ENCODE measurements at regions not wholly inside any gene's neighbourhood (a gene's known extent, or its start where the extent isn't known, plus 50 kb on each side); places are given as distances from the start of the nearest gene placed in this dataset.
"Not testable (repeated sequence)": the region's sequence is repeated elsewhere in the genome, so short reads cannot be mapped to it uniquely, and the experiment has no call there.

GRCh38 chr5:67724412-67725135, 491.0 kb upstream of the PIK3R1 start:
- no peak overlapping the region for H3K4me3 ChIP-seq (ENCODE audit: low read length)
- DNase-seq (ENCODE audit: low read depth), result no peak
- TF ChIP-seq CTCF (IDR thresholded peaks at IDR 0.05; ENCODE audit: insufficient read depth, low read depth, low read length, missing control alignments), result no peak

- no peak for DNase-seq (ENCODE audit: low read depth)
- no peak for TF ChIP-seq CTCF (IDR thresholded peaks at IDR 0.05; ENCODE audit: insufficient read depth, low read depth, low read length, missing control alignments)
- H3K4me3 ChIP-seq (ENCODE audit: low read length), result no peak overlapping the region
Measured at GRCh38 chr5:67723873-67724272, 491.7 kb upstream of the PIK3R1 start.

- DNase-seq (ENCODE audit: low read depth); H3K4me3 ChIP-seq (ENCODE audit: low read length): not testable (repeated sequence)
Measured at GRCh38 chr5:67722582-67722981, 493.0 kb upstream of the PIK3R1 start.

- no peak for TF ChIP-seq CTCF (IDR thresholded peaks at IDR 0.05; ENCODE audit: insufficient read depth, low read depth, low read length, missing control alignments)
- H3K4me3 ChIP-seq (ENCODE audit: low read length), result no peak overlapping the region
- no peak for DNase-seq (ENCODE audit: low read depth)
Measured at GRCh38 chr5:67720162-67720772, 495.3 kb upstream of the PIK3R1 start.

GRCh38 chr5:67702008-67702407, 505.4 kb upstream of the CD180 start:
- no peak for DNase-seq (ENCODE audit: low read depth)
- no peak for TF ChIP-seq CTCF (IDR thresholded peaks at IDR 0.05; ENCODE audit: insufficient read depth, low read depth, low read length, missing control alignments)
- H3K4me3 ChIP-seq (ENCODE audit: low read length), result no peak overlapping the region

GRCh38 chr5:67699560-67699959, 503.0 kb upstream of the CD180 start:
- no peak overlapping the region for H3K4me3 ChIP-seq (ENCODE audit: low read length)
- no peak for DNase-seq (ENCODE audit: low read depth)

GRCh38 chr5:67696446-67696845, 499.8 kb upstream of the CD180 start:
- TF ChIP-seq CTCF (IDR thresholded peaks at IDR 0.05; ENCODE audit: insufficient read depth, low read depth, low read length, missing control alignments), result no peak
- no peak overlapping the region for H3K4me3 ChIP-seq (ENCODE audit: low read length)
- no peak for DNase-seq (ENCODE audit: low read depth)

More at GRCh38 chr5:67699560-67699959, 503.0 kb upstream of the CD180 start:
- no peak for TF ChIP-seq CTCF (IDR thresholded peaks at IDR 0.05; ENCODE audit: insufficient read depth, low read depth, low read length, missing control alignments)
